HG03108 (cell line): ENCODE measurements at regions not wholly inside any gene's neighbourhood (a gene's known extent, or its start where the extent isn't known, plus 50 kb on each side); places are given as distances from the start of the nearest gene placed in this dataset.

Experiments
- ATAC-seq: cut with Tn5 transposase; IDR thresholded peaks from one replicate; pipeline ENCODE4 v1.9.1; 2021; ENCODE audit warnings: moderate library complexity; ENCODE audit not compliant: unreplicated experiment

GRCh38 chr15:36315649-36316048 lies 263.8 kb upstream of the CDIN1 start:
- no peak for ATAC-seq

- no peak for ATAC-seq
Measured at GRCh38 chr15:36323615-36324014, 255.8 kb upstream of the CDIN1 start.

DNA sequence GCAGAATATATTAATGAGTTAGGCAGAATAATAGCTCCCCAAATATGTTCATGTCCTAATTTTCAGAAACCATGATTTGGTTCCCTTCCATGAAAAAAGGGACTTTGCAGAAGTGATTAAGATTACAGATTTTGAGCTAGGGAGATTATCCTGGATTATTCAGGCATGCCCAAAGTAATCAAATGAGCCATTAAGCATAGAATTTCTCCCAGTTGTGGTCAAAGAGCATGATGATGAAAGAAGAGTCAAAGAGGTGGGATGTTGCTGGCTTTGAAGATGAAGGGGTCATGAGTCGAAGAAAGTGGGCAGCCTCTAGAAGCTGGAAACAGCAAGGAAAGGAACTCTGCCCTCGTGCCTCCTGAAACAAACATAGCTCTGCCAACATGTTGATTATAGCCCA lies 254.2 kb upstream of the CDIN1 start:
- no peak for ATAC-seq

DNA sequence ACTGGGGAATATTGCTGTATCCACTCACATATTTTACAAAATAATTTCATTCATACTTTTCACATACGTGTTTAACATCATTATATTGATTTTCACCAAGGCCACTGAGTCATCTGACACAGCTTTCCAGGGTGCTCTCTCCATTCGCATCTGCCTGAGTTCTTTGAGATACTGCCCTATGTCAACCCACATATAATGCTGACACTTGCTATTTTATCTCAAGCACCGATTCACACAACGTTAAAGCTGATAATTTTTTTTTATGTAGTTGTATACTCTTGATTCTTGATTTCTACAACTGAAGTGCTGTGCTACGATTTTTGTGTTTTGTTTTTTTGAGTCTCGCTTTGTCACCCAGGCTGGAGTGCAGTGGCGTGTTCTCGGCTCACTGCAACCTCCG lies 249.8 kb upstream of the CDIN1 start:
- ATAC-seq = no peak

DNA sequence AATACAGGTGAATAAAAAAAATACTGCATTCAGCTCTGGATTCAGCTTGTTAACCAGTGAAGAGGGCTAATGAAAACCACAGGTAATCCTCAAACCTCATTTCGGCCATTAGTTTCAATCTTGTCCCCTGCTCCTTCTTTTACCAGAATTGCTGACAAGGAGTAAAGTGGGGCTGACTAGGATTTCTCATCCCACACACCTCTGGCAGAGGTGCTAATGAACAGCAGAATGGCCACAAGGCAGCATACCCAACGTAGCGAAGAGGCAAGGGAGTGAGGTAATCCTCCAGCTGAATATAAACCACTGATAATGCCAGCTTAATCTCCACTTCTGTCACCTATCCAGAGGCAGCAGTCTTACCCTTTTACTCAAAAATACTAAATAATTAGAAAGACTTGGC lies 248.8 kb upstream of the CDIN1 start:
- no peak for ATAC-seq

DNA sequence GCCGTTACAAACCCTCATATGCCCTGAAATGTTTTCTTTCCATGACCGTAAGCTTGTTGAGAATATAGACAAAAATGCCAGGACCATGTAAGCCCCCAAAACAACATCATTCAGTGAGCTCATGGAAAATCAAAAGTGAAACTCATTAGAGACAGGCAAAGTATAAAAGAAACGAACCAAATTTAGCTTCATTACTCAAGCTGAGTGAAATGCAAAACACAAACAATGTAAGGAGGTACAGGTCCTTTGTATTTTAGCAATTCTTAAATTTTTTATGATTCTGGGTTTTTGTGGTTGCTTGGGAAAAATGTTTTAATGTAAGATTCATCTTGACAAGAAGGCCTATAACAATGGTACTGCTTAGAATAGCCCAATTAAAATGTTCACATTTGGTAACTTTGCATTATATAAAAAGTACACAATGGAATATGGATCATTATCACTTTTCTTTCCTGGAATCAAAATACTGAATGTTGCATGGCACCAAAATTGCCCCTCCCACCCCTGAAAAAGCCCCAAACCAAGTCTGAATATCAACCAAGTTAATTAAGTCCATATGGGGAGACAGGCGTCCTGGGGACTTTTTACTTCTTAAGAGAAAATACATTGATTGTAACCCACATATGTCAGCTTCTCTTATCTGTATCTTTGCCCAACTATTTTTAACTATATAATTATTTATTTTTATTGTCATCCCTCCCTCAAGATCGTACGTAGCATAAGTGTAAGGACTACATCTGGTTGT lies 247.7 kb upstream of the CDIN1 start:
- no peak for ATAC-seq

DNA sequence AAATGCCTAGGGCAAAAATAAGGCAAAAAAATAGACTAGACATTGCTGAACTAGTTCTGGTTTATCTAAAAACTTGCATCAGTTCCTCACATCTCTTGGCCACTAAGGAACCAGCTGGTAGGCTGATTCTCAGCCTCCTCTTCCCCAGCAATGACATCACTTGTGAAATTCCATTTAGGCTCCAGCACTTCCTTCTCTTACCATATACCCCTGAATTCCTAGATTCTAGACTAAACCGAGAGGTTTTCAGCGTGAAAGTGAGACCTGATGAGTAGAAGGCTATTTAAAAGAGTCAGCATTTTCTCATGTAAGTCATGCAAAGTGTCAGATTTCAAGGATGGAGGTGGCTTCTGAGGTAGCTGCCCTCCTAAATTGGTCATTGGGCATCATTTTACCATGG lies 247.1 kb upstream of the CDIN1 start:
- ATAC-seq = no peak

- no peak for ATAC-seq
Measured at GRCh38 chr15:36332896-36333295, 246.5 kb upstream of the CDIN1 start.

DNA sequence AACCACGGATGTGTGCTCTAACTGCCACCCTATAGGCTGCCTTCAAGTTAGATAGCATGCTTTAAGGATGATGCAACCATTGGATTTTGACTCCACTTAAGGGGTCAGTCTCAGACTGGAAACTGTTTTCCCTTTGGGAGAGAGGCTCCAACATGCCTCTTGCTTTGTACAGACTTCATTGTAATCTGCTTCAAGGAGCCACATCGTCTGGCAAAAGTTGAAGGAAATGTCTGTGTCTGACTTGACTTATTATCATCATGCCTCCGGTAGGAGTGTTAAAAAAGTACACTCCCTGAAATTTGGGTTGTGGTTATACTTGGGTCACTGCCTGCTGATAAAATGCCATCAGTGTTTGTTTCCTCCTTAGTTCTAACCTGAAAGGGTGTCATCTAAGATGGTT lies 245.4 kb upstream of the CDIN1 start:
- no peak for ATAC-seq

DNA sequence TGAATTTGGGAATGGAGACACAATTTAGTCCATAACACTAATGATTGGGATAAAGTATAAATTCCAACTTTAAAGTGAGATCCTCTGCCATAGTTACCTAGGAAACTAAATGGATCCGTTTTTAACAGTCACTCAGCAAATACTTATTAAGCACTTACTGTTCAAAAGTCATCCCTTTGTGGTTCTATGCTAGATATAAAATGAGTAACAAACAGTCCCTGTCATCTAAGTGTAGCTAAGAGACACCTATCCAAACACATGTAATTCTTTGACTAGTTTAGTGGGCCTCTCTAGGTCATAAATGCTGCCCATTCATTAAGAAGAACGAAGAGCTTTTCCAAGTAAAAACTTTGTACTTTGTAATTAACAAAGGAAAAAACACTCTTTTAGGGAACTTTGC lies 244.2 kb upstream of the CDIN1 start:
- ATAC-seq = no peak

DNA sequence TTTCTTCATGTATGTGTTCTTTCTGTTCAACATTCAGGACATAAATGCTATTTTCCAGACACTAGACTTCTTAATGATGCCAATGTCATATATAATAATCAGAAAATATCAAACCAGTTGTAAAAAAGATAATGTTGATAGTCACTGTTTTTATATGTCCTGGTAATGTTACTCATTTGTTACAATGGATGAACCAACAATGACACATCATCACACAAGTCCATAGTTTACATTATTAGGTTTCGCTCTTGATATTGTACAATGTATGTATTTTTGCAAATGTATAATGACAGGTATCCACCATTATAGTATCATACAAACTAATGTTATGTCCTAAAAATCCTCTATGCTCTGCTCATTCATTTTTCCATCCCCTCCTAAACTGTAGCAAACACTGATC lies 243.8 kb upstream of the CDIN1 start:
- ATAC-seq = no peak

DNA sequence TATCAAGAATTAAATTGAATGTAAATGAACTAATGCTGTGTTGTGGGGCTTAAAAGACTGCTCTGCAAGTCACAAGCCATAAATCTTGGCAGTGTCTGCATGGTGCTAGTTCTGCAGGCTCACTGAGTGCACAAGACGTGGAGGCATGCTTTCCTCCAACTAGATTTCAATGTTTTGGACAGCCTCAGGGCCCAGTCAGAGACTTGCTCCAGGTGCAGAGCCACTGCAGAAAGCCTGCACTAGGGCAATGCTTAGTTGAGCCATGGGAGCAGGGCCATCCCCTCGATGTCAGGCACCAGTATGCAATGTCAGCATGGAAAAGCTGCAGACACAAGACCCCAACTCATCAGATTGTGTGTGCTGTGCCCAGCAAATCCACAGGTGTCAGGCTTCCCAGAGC lies 234.5 kb upstream of the CDIN1 start:
- no peak for ATAC-seq

DNA sequence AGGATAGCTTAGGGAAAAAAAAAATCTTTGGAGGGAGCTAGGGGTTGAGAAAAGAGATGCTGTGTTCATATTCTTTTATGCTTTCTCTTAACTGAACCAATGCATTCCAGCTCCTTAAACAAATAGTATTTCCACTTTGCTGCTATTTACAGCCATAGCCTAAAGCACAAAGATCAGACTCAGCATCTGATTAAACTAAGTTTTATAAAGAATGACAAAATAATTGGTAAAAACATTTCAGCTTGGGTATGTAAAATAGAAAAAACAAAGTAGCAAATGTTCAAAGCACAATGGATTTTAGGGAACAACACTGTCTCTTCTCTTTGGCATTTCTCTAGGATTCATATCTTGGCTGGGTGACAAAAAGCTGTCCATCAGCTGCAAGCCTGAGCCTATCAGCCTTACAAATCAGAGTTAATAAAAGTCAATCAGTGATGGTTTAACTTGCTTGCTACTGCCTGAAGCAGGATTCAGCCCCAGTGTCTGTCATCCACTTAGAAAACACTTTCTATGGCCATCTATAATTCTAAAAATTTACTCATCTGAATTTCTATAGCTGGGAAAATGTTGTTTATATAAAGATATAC lies 232.1 kb upstream of the CDIN1 start:
- no peak for ATAC-seq

DNA sequence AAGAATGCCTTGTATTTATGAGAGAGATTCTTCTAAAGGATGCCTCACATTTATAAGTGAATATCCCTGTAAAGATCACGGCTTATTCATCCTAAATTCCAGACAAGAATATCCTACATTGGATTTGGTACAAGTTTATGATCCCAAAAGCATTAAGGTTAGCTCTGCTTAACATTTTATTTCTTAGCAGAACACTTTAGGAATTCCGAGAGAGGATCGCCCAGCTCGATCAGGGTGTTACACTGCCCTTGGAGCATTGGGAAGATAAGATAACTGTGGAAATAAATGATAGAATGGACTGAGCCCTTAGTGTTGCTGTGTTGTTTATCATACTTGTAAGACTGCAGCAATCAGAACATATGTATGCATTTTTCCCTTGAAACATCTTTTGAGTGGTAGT lies 223.0 kb upstream of the CDIN1 start:
- no peak for ATAC-seq

DNA sequence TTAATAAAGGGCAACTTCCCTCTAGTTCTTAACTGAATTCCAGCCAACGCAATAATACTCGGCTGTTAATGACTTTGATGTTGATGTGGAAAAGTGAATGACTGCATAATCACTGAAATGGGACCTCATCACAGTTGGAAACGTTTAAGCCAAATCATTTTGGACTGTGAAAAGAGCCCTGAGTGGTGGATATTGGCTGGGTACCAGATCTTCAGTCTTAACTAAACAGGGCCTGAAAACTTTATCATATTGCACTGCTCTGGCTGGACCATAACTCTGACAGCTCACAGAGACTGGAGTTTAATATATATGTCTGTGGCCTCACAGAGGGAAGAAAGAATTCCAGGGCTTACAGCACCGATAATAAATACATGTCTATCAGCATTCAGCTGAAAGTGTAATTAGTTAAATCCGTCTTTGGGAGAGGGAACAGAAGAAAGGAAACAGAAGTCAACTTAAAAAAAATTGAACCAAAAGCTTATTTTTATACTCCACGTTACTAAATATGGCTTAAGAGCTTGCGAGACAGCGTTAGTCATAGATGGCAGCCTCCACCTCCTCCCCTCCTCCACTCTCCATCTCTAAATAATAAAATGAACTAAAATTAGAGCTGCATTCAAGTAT lies 222.3 kb upstream of the CDIN1 start:
- ATAC-seq = no peak

DNA sequence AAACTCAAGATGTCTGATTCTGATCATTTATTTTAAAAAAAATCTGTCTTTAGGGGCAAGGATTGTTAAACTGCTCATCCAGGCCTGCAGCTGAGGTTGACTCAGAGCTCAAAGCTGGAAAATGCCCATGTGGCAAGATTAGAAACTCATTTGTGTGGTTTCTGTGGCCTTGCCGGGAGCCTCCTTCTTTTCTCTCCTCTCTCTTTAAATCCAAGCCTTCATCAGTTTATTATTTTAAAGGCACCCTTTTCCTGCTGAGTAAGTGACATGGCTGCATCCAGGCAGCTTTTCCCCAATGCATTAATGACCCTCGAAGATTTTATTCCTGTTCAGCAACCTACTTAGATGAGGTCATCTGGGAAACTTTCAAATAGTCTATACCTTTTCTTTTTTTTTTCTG lies 221.3 kb upstream of the CDIN1 start:
- ATAC-seq = no peak

- no peak for ATAC-seq
Measured at GRCh38 chr15:36358523-36358922, 220.9 kb upstream of the CDIN1 start.

DNA sequence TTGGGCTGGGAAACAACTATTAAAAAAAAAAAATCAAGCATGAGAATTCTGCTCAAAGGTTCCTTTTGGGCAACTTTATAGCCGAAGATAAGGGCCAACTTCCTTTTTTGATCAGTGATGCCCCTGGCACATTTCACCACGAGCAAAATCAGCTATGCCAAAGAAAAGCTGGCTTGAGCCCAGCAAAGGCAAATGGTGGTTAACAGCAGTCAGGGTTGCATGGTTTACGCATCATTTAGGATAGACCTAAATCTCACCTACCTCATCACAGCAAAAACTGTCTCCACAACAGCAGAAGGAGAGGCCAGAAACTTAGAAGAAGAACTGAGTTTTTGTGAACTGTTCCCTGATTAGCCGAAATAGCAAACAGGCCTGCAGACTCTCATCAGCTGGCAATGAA lies 220.1 kb upstream of the CDIN1 start:
- ATAC-seq = no peak

GRCh38 chr15:36361351-36361870 lies 218.0 kb upstream of the CDIN1 start:
- no peak for ATAC-seq

DNA sequence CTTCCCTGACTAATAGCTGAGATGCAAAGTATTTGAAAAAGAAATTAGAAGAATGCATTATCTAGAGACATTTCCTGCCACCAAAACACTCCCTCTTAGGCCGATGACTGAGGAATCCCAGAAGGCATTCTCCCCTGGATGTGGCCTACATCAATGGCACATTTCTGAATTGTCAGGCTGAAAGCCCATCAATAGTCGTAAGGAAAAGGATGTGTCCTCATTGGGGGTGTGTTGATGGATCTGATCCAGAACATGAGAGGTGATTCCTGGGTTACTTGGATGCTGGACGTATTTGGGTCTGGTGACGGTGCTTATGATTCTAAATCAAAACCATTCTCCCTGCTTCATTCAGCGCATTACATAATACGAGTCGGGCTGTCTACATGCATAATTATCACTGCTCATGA lies 216.9 kb upstream of the CDIN1 start:
- no peak for ATAC-seq

DNA sequence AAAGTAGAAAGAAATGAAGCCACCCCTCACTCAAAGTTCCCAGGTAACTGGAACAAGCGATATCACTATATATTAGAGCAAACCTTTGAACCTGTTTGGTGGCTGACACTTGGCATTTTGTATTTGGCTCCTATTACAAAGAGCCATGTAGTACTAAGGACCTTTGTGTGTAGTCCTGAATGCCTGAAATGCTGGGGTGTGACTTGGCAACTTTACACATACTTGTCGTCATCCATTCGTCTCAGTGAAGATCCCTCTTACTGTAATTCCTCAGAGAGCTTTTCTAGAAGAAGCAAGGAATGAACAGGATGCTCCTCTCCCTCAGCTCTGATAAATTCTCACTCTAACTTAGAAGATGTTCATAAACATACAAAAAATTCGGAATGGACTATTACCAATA lies 216.1 kb upstream of the CDIN1 start:
- no peak for ATAC-seq

- ATAC-seq = no peak
Measured at GRCh38 chr15:36364377-36364776, 215.0 kb upstream of the CDIN1 start.
